ENCODE measurements at regions not wholly inside any gene's neighbourhood (a gene's known extent, or its start where the extent isn't known, plus 50 kb on each side); places are given as distances from the start of the nearest gene placed in this dataset.

GRCh38 chr1:14334336-14335176 is 263.9 kb upstream of the KAZN start:
- TF ChIP-seq CTCF (conservative IDR thresholded peaks at IDR 0.05), result no peak
- H3K27ac ChIP-seq, result no peak overlapping the region

GRCh38 chr1:14338509-14338908 is 260.0 kb upstream of the KAZN start:
- TF ChIP-seq CTCF (conservative IDR thresholded peaks at IDR 0.05), result no peak

GRCh38 chr1:14339288-14339687 is 259.2 kb upstream of the KAZN start:
- no peak for TF ChIP-seq CTCF (conservative IDR thresholded peaks at IDR 0.05)
- no peak overlapping the region for H3K27ac ChIP-seq

More at GRCh38 chr1:14338509-14338908, 260.0 kb upstream of the KAZN start:
- no peak overlapping the region for H3K27ac ChIP-seq

- no peak overlapping the region for H3K27ac ChIP-seq
- TF ChIP-seq CTCF (conservative IDR thresholded peaks at IDR 0.05), result no peak
Measured at GRCh38 chr1:14340002-14340785, 258.3 kb upstream of the KAZN start.

- no peak for TF ChIP-seq CTCF (conservative IDR thresholded peaks at IDR 0.05)
- no peak overlapping the region for H3K27ac ChIP-seq
Measured at GRCh38 chr1:14341147-14341546, 257.3 kb upstream of the KAZN start.

GRCh38 chr1:14345946-14346550 is 252.4 kb upstream of the KAZN start:
- TF ChIP-seq CTCF (conservative IDR thresholded peaks at IDR 0.05), result no peak
- H3K27ac ChIP-seq, result no peak overlapping the region

GRCh38 chr1:14347186-14347585 is 251.3 kb upstream of the KAZN start:
- no peak for TF ChIP-seq CTCF (conservative IDR thresholded peaks at IDR 0.05)
- H3K27ac ChIP-seq, result no peak overlapping the region
